Astrocyte (in vitro differentiated cells and primary cell): ENCODE measurements at regions not wholly inside any gene's neighbourhood (a gene's known extent, or its start where the extent isn't known, plus 50 kb on each side); places are given as distances from the start of the nearest gene placed in this dataset.

Source experiments
- DNase-seq: peaks from one replicate; pipeline ENCODE4 v3.0.0-alpha.2; 2010; ENCODE audit warnings: low read depth
- FAIRE-seq: peaks from 2 replicates; lab custom pipeline; 2011; peaks lifted over from hg19 to GRCh38; lab: Jason Lieb, UNC
- H2AFZ ChIP-seq: 2 replicates; pipeline ENCODE4 v1.6.0; 2012; ENCODE audit warnings: low read depth, low read length, inconsistent platforms
- H3K27ac ChIP-seq: 2 replicates; pipeline ENCODE4 v1.5.1; 2011; ENCODE audit warnings: low read depth, low read length, inconsistent platforms
- H3K27me3 ChIP-seq: 2 replicates; pipeline ENCODE4 v1.6.0; 2011; ENCODE audit warnings: low read length, inconsistent platforms; ENCODE audit not compliant: insufficient read depth
- H3K36me3 ChIP-seq: 2 replicates; pipeline ENCODE4 v1.5.1; 2011; ENCODE audit warnings: low read length, inconsistent platforms; ENCODE audit not compliant: insufficient read depth
- H3K4me1 ChIP-seq: 2 replicates; pipeline ENCODE4 v1.5.1; 2011; ENCODE audit warnings: low read length, inconsistent platforms; ENCODE audit not compliant: insufficient read depth
- H3K4me2 ChIP-seq: 2 replicates; pipeline ENCODE4 v1.6.0; 2012; ENCODE audit warnings: low read length, inconsistent platforms
- H3K4me3 ChIP-seq: 2 replicates; pipeline ENCODE4 v1.5.1; 2011; ENCODE audit warnings: low read depth, mild to moderate bottlenecking, low read length, inconsistent platforms; ENCODE audit not compliant: insufficient read depth
- H3K79me2 ChIP-seq: 2 replicates; pipeline ENCODE4 v1.6.0; 2012; ENCODE audit warnings: mild to moderate bottlenecking, low read length, inconsistent platforms; ENCODE audit not compliant: insufficient read depth
- H3K9ac ChIP-seq: 2 replicates; pipeline ENCODE4 v1.6.0; 2012; ENCODE audit warnings: mild to moderate bottlenecking, low read length, inconsistent platforms
- H3K9me3 ChIP-seq: 2 replicates; pipeline ENCODE4 v1.5.1; 2012; ENCODE audit warnings: low read depth, mild to moderate bottlenecking, low read length, inconsistent platforms; ENCODE audit not compliant: insufficient read depth
- H4K20me1 ChIP-seq: 2 replicates; pipeline ENCODE4 v1.6.0; 2012; ENCODE audit warnings: low read length, inconsistent platforms; ENCODE audit not compliant: insufficient read depth
- H3K27ac Mint-ChIP-seq: one replicate; pipeline ENCODE4 v1.8.0; 2021; ENCODE audit warnings: mild to moderate bottlenecking, mixed read lengths; ENCODE audit not compliant: unreplicated experiment
- H3K27me3 Mint-ChIP-seq: one replicate; pipeline ENCODE4 v1.8.0; 2021; ENCODE audit warnings: low read depth, mixed read lengths; ENCODE audit not compliant: unreplicated experiment
- H3K36me3 Mint-ChIP-seq: one replicate; pipeline ENCODE4 v1.8.0; 2021; ENCODE audit warnings: low read depth, mixed read lengths; ENCODE audit not compliant: unreplicated experiment
- H3K4me1 Mint-ChIP-seq: one replicate; pipeline ENCODE4 v1.8.0; 2021; ENCODE audit warnings: low read depth, mixed read lengths; ENCODE audit not compliant: unreplicated experiment
- H3K4me3 Mint-ChIP-seq: one replicate; pipeline ENCODE4 v1.8.0; 2021; ENCODE audit warnings: mild to moderate bottlenecking, moderate library complexity, mixed read lengths; ENCODE audit not compliant: unreplicated experiment
- H3K9me3 Mint-ChIP-seq: one replicate; pipeline ENCODE4 v1.8.0; 2021; ENCODE audit warnings: mild to moderate bottlenecking, mixed read lengths; ENCODE audit not compliant: unreplicated experiment
- CTCF ChIP-seq: IDR thresholded peaks from 2 replicates; pipeline ENCODE4 v1.5.1; 2011; ENCODE audit warnings: low read depth, mild to moderate bottlenecking, inconsistent platforms, low read length, moderate library complexity; ENCODE audit not compliant: insufficient read depth
- EZH2 ChIP-seq: IDR thresholded peaks from 2 replicates; pipeline ENCODE4 v1.6.1; 2012; ENCODE audit warnings: mild to moderate bottlenecking, low read length, inconsistent platforms; ENCODE audit not compliant: insufficient read depth

GRCh38 chr10:71069909-71070666, 142.3 kb upstream of the UNC5B start:
- TF ChIP-seq EZH2 (no peak), CTCF (no peak)
- Histone ChIP-seq H3K9ac (no peak overlapping the region), H3K27ac (no peak overlapping the region), H3K36me3 (no peaks in the 10 kb centered on the region), H4K20me1 (no peaks in the 10 kb centered on the region), H3K4me1 (no peaks in the 10 kb centered on the region), H3K27me3 (peaks cover 12% of the 10 kb centered on the region), H3K4me3 (no peak overlapping the region), H3K79me2 (no peaks in the 10 kb centered on the region), H3K4me2 (no peak overlapping the region), H3K9me3 (no peaks in the 10 kb centered on the region), H2AFZ (no peak overlapping the region)
- no peaks in the 10 kb centered on the region for H3K36me3 Mint-ChIP-seq
- H3K27ac Mint-ChIP-seq = no peak overlapping the region
- H3K4me1 Mint-ChIP-seq = no peaks in the 10 kb centered on the region
- H3K27me3 Mint-ChIP-seq = peaks cover 44% of the 10 kb centered on the region
- DNase-seq (no peak), FAIRE-seq (no peak)
- H3K9me3 Mint-ChIP-seq = peaks cover 1% of the 10 kb centered on the region
- H3K4me3 Mint-ChIP-seq = no peak overlapping the region

- no peak overlapping the region for H3K27ac Mint-ChIP-seq
- peaks cover 12% of the 10 kb centered on the region for H3K27me3 ChIP-seq
- no peak overlapping the region for H3K4me2 ChIP-seq
- H3K27me3 Mint-ChIP-seq = peaks cover 44% of the 10 kb centered on the region
- H3K9me3 ChIP-seq = no peaks in the 10 kb centered on the region
- no peak overlapping the region for H3K9ac ChIP-seq
- no peaks in the 10 kb centered on the region for H3K79me2 ChIP-seq
- no peaks in the 10 kb centered on the region for H4K20me1 ChIP-seq
- FAIRE-seq (no peak), DNase-seq (no peak)
- TF ChIP-seq CTCF (no peak), EZH2 (no peak)
- no peaks in the 10 kb centered on the region for H3K36me3 Mint-ChIP-seq
- H3K4me1 ChIP-seq = no peaks in the 10 kb centered on the region
- no peak overlapping the region for H3K4me3 ChIP-seq
- H3K4me1 Mint-ChIP-seq = no peaks in the 10 kb centered on the region
- H3K4me3 Mint-ChIP-seq = no peak overlapping the region
- H3K36me3 ChIP-seq = no peaks in the 10 kb centered on the region
- H3K27ac ChIP-seq = no peak overlapping the region
- H2AFZ ChIP-seq = no peak overlapping the region
- H3K9me3 Mint-ChIP-seq = peaks cover 1% of the 10 kb centered on the region
Measured at GRCh38 chr10:71070741-71071140, 141.6 kb upstream of the UNC5B start.

- H3K36me3 Mint-ChIP-seq = no peaks in the 10 kb centered on the region
- no peak for TF ChIP-seq EZH2
- TF ChIP-seq CTCF = no peak
- H3K9me3 Mint-ChIP-seq = peaks cover 1% of the 10 kb centered on the region
- Histone ChIP-seq H3K9me3 (no peaks in the 10 kb centered on the region), H3K4me3 (no peak overlapping the region), H4K20me1 (no peaks in the 10 kb centered on the region), H3K27me3 (peaks cover 15% of the 10 kb centered on the region), H3K27ac (no peak overlapping the region), H2AFZ (no peak overlapping the region), H3K4me2 (no peak overlapping the region), H3K36me3 (no peaks in the 10 kb centered on the region), H3K9ac (no peak overlapping the region), H3K79me2 (no peaks in the 10 kb centered on the region), H3K4me1 (no peaks in the 10 kb centered on the region)
- peaks cover 56% of the 10 kb centered on the region for H3K27me3 Mint-ChIP-seq
- H3K4me3 Mint-ChIP-seq = no peak overlapping the region
- no peak overlapping the region for H3K27ac Mint-ChIP-seq
- DNase-seq (no peak), FAIRE-seq (no peak)
- H3K4me1 Mint-ChIP-seq = peaks cover 2% of the 10 kb centered on the region
Measured at GRCh38 chr10:71072131-71072822, 140.1 kb upstream of the UNC5B start.
